Pulmonary artery endothelial cell (primary cell): ENCODE measurements at regions not wholly inside any gene's neighbourhood (a gene's known extent, or its start where the extent isn't known, plus 50 kb on each side); places are given as distances from the start of the nearest gene placed in this dataset.

ENCODE experiments used
- DNase-seq: peaks from one replicate; pipeline ENCODE4 v3.0.0-alpha.2; 2011; ENCODE audit warnings: low read depth, low spot score

DNA sequence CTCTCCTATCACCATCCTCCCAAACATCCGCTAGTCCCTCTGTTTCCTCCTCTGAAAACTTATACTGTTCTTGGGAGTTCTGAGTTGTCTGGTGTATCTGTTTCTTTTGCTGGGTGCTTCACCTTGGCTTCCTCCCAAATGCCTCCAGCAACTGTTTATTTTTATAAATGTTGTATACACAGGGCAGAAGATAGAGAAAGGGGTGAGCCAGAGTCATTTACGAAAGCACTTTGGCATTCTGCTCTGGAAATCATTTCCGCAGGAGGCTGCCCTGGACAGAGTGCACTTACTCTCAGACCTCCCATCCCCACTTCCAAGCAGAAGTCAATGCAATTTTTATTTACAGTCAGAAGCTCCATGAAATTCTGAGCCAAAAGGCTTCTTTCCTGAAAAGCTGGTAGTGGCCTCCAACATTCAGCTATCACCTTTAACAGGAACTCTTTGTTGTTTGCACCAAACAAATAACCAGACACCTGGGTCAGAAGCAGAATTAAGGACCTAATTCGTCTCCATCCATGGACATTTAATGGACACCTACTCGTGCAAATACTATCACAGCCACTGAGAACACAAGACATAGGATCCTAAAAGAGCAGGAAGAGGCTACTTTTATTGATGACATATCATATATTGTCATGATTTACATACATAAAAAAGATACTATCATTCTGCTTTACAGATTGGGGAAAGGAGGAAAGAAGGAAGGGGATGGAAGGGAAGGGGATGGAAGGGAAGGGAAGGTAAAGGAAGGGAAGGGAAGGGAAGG lies 229.5 kb upstream of the PAPPA start:
- peak; percentile 13 for DNase-seq

DNA sequence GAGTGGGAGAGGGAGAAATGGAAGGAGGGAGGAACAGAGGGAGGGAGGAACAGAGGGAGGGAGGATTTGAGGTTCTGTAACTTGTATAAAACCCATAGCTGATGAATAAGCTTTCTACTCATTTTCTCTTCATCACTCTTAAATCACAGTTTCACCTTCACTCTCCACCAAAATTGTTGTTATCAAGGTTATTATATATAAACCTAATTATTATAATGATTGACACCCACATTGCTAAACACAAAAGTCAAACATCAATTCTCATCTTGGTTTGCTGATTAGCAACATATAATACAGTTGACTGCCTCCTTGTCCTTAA lies 229.0 kb upstream of the PAPPA start:
- DNase-seq: no peak

DNA sequence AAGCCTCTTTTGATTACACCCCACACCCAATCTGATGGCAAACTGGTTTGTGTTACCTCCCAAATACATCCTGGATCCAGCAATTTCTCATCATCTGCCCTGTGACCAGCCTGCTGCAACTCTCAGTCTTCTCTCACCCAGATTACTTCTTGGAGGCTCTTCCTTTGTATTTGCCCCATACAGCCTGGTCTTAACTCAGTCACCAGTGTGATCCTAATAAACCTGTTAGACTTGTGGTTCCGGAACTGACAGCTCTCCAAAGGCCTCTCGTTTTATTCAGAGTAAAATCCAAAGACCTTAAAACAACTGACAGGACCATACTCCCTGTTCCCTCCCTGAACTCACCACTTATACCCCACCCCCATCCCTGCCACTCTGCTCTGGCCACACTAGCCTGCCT lies 228.2 kb upstream of the PAPPA start:
- no peak for DNase-seq

DNA sequence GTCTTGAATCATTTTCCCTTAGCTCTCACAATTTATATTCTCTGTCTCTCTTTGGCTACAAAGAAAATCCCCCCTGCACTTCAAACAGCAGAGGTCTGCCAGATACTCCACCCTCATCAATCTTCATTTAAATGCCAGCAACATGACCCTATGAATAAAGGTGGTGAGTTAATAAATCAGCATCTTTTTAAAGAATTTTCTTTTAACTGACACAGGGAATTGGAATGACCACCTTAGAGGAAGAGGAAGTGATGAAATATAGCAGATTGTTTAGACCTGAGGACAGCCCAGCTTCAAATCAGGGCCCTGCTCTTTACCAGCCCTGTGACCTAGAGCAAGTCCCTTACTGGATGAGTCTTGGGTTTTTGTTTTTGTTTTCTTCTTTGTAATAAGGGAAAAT lies 223.1 kb upstream of the PAPPA start:
- DNase-seq: no peak

DNA sequence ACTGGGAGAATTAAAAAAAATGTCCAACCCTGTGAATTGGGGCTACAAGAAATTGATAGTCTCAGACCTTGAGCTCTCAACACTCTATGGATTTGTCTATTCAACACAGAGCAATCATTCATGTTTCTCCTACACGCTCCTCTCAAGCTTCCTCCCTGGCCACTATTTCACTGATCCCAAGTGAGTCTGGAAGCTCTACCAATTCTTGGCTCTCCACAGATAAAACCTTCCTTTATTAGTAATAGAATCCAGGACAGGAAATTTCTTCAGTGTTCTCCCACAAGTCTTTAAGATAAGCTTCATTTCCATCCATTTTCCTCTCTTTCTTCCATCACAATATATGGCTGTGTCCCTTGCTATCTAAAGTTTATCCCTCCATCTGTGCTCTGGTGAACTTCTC lies 215.1 kb upstream of the PAPPA start:
- no peak for DNase-seq

DNA sequence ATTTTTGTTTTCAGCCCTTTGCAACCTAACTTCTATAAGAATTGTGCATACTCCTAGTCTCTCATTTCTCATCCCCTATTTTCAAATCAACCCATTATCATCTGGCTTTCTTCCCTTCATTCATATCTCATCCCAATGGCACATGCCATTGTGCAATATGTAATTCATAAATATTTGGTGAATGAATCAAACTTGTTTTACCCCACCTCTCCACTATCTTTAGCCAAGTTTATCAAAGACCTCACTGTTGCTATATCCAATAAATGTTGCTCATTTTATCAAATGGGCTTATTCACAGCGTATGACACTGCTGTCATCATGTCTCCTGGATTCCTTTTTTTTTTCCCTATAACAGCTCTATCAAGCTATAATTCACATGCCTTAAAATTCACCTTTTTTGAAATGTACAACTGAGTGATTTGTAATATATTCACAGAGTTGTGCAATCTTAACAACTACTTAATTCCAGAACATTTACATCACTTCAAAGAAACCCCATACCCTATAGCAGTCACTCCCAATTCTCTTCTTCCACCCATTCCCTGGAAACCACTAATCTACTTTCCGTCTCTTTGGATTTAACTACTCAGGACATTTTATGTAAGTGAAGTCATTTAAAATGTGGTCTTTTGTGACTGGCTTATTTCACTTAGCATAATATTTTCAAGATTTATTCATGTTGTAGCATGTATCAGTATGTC lies 214.4 kb upstream of the PAPPA start:
- no peak for DNase-seq

DNA sequence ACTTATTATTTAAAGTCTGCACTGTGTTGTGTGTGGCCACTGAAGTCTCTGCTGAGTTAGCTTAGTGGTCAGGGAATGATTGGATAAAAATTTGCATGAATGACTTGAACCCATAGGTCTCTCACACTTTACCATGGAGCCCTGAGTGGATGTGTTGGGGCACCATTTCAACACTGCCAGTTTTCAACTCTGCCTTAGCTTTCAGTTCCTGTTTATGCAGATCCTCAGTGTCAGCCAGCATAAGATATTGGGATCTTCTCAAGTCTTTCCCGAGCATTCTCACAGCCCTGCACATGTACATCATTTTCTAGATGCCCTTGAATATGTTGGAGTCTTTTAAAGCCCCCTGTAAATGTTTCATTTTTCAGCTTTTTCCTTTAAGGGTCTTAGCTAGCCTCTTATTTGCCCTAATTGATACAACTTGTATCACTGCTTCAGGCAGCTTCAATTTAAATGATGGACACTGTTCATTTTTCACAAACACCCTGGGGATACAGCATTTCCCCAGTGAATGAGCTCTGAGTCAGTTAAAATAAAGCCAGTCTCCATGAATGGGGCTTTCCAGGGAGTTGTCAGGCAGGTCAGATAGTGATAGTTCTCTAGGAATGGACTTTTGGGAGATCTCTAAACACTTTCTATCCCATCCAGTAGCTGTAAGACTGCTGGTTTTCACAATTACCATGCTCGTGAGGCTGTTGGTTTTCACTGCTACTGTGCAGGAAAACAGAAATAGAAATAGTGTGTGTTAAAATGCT lies 211.9 kb upstream of the PAPPA start:
- DNase-seq: no peak

DNA sequence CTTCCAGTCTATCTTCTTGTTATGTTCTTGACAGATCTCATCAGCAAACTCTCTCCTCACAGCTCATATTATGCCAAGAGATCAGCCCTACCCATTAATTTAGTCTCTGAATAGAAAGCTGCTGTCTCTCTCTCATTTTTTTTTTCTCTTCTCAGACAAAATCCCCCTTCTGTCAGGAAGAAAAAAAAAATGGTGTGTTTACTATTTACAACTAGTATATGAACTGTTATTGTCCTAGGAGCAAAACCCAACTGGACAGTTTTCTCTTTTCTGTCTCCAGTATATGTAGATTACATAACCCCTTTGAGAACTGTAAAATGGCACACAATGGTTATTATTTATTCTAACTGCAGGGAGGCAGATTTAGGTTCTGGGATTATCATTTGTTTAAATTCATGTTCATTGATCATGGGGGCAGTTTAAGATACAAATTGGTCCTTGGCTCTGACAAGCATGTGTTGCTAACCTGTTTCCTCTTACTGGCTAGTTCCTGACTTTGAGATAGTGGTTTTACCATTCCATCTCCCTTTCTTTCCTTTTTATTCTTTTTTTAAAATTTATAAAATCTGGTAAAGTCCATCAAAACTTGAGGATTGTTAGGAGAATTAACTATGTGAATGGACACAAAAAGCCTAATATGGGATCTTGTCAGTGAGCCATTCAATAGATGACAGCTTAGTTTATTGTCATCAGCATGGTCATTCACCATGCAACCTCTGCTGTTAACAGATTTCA lies 210.0 kb upstream of the PAPPA start:
- DNase-seq: no peak

DNA sequence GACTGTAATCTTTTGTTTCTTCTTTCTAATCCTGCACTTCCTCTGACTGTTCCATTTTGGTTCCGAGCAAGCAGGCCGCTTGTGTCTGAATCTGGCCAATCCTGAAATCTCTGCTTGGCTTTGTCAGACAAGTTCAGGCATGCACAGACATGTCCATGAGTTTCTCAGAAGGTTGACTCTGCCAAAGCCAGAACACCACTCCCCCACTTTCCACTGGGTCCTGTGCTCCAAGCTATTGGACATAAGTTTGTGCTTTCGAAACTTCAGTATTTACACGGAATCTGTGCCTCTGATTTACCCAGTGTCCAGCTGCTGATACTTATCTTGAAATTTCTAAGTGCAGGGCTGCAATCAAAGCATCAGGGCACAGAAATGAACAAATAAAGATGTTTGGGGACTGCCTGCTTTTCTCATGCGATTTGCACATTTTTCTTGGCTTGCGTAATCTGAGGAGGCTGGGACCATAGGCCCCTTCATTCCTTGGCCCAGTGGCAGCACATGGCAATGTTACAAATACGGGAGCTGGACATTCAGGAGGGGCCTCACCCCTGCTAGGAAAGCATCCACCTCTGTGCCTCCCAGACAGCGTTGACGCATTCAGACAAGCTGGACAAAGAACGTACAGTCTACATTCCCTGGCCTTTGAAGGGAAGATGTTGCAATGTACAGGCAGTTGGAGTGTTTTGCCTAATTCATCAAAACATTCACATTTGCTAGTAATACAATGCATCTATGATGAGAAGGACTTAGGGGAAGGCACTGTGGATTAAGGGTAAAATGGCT lies 209.2 kb upstream of the PAPPA start:
- no peak for DNase-seq

DNA sequence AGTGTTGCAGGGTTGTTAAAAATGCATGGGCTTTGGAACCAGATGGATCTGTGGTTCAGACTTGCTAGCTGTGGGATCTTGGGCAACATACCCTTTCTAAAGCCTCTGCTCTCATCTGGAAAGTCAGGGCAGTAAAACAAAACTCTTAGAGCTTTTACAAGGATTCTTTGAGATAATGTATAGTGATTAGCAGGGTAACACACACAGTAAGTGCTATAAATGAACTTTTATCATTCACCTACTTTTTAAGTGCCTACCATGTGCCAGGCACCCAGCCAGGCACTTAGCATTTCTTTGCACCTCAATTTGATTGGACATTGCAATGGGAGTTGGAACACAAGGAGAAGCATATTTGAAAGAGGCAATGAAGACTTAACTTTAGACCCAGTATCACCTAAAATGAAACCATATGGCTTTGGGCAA lies 208.6 kb upstream of the PAPPA start:
- DNase-seq: no peak

DNA sequence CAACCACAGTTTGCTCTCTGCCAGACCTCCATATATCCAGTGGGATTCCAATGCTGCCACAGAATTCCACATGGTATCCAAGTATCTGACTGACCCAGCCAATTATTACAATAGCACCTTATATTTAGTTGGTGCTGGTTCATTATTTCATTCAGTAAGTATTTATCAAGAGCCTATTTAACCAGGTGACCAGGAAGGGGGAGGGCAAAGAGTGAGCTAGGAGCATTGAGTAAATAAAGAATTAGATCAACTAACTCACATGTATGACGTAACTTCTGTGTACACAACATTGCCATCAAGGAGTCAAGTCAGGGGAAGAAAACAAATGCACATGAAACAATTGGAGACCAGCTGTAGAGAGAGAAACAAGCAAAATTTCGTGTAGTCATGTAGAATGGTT lies 207.1 kb upstream of the PAPPA start:
- DNase-seq: no peak

DNA sequence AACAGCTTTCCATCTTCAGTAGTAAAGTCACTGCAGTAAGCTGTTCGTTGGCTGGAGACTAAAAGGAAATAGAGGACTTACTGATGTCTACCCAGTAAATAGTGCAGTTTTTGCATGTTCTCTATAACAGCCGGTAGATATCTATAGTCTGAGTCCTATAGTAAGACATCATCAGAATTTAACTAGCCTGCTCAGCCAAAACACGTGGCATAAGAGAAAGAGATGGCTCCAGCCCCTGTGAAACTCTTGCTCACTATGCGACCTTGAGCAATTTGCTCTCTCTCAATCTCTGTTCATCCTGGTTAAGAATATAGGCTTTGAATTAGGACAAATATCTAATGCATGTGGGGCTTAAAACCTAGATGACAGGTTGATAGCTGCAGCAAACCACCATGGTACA lies 201.6 kb upstream of the PAPPA start:
- no peak for DNase-seq

DNA sequence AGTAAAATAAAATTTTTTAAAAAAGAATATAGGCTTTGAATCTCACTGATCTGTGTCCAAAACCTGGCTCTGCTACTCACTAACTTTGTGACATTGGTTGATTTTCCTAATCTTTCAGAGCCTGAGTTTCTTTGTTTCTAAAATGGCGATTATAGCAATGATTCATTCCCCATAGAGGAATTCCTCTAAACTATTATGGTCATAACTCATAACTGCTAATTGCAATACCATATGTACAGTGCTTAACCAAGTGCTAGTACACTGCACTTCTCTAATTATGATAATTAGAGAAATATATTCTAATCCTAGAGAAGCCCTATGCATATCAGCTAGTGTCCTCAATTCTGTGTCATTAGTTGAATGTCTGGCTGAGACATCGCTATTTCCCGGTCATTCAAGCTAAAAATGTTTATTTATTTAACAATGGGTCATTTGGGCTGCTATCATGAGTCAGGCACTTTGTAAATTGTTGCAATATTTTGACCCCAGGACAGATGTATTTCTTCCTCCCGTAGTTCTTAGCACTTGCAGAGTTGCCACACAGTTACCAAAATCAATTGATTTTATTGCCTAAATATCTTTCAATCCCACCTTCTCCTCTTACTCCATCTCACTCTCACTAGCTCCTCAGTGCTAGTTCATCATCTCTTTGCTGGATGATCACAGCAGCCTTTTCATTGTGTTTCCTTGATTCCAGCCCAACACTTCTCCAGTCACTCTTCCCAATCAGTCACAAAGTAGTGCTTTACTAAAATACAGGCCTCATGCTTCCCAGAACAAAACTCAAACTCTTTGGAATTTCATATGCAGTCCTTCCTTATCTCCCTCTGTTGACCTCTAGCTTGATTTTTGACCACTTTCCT lies 200.9 kb upstream of the PAPPA start:
- no peak for DNase-seq

DNA sequence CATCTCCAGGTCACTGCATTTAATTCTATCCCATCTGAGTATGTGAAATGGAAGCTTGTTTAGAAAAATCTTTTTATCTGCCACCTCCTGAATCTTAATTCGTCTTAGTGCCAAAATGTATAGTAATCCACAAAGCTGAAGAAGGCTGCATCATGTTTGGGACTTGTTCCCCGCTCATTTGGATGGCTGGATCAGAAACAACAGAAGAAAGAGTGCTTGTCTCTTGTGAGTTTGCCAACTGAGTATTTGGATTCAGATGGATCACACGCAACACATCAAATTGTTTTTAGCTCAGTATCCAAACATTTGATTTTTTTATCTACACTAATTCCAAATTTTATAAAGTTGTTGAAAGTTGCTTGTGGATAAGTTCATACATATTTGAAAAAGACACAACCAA lies 197.2 kb upstream of the PAPPA start:
- no peak for DNase-seq

DNA sequence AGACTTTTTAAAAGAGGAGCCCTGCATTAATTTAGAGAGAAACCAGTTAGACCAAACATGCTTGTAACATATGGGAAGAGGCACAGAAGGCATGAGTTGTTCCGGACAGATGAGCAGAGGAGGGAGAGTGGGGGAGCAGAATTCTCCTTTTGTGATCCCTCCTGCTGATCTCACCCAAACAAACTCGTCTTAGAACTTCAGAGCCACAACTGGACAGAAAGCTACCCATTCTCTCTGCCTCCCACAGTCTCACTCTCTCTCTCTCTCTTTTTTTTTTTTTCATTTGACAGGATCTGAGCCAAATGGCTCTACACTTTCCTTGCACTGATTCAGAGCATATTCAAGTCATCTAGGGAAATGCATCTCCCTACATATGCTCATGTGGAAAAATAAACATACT lies 196.0 kb upstream of the PAPPA start:
- DNase-seq: no peak

DNA sequence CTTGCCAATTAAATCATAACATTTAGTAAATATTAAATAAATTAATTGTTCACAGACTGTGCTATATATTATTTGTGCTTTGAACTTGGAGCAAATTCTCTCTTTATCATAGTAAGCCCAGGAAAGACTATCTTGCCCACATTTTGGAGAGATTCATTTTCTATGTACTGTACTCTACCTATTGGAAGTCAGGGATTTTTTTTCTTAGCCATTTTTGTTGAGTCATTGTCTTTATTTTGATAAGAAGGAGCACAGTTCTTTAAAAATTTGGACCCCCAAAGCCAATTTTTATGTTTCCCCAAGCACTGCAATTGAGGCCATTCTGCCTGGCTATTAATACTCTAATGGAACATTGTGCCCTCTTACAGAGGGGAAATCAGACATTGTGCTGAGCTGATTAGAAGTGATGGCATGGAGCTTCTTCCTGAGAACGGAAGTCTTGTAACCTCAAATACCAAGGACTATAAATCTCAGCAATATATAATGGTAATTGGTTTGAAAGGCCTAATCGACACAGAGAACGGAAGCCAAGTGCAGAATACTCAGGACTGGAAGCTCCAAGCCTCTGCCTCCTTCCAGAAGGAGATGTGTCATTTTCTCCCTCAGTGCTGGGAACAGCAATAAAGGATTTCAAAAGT lies 188.8 kb upstream of the PAPPA start:
- DNase-seq: no peak

DNA sequence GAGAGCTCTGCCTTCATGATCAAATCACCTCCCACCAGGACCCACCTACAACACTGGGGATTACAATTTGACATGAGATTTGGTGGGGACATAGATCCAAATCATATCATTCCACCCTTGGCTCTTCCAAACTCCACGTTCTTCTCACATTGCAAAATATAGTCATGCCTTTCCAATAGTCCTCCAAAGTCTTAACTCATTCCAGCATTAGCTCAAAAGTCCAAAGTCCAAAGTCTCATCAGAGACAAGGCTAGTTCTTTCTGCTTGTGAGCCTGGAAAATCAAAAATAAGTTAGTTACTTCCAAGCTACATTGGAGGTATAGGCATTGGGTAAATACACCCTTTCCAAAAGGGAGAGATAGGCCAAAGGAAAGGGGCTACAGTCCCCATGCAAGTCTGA lies 186.9 kb upstream of the PAPPA start:
- no peak for DNase-seq

DNA sequence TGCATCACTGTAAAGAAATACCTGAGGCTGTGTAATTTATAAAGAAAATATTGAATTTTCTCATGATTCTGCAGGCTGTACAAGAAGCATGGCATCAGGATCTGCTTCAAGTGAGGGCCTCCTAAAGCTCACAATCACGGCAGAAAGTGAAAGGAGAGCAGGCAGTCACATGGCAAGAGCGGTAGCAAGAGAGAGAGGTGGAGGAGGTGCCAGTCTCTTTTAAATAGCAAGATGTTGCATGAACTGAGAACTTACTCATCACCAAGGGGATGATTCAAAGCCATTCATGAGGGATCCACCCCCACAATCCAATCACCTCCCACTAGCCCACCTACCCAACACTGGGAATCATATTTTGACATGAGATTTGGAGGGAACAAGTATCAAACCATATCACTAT lies 184.5 kb upstream of the PAPPA start:
- DNase-seq: no peak

DNA sequence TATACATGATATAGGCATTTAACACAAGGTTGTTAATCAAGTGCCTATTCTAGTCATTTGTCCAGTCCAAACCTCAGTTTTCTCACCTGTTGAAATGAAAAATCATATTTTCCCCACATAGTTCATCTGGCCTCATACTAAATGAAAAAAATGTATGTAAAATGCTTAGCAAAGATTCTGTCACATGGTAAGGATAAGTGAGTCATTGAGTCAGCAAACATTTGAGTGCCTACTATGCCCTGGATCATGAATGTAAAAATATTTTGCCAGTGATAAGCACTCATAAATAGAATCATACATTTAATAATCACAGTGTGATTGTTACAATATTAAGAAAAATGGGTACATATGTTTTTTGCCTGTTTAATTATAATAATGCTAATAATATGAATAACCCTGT lies 181.2 kb upstream of the PAPPA start:
- no peak for DNase-seq
